Activated CD4-positive, alpha-beta T cell treated with anti-CD3 and anti-CD28 coated beads for 36 hours (primary cell): ENCODE measurements at regions not wholly inside any gene's neighbourhood (a gene's known extent, or its start where the extent isn't known, plus 50 kb on each side); places are given as distances from the start of the nearest gene placed in this dataset.
"Not testable (repeated sequence)": the region's sequence is repeated elsewhere in the genome, so short reads cannot be mapped to it uniquely, and the experiment has no call there.

Source experiments
- ATAC-seq: fragments of 200-7000 bp; cut with Tn5 transposase; one replicate; pipeline ENCODE4 v1.10.0; 2021; ENCODE audit warnings: mild to moderate bottlenecking, moderate library complexity
- CTCF ChIA-PET: fragments of 350-600 bp; sonication (Branson Sonifier 250); formaldehyde crosslinking; loops from one replicate; lab custom pipeline; 2021; ENCODE audit warnings: antibody characterized with exemption; lab: Charles Lee
- POLR2A ChIA-PET: fragments of 350-600 bp; sonication (Branson Sonifier 250); formaldehyde crosslinking; loops from one replicate; lab custom pipeline; 2021; ENCODE audit warnings: antibody characterized with exemption, inconsistent platforms; lab: Charles Lee
- DNase-seq: peaks from one replicate; pipeline ENCODE4 v3.0.0-alpha.2; 2020
- H3K27ac Mint-ChIP-seq: one replicate; pipeline ENCODE4 v1.8.0; 2021; ENCODE audit warnings: mixed read lengths
- H3K27me3 Mint-ChIP-seq: one replicate; pipeline ENCODE4 v1.8.0; 2021; ENCODE audit warnings: mixed read lengths
- H3K36me3 Mint-ChIP-seq: one replicate; pipeline ENCODE4 v1.8.0; 2021; ENCODE audit warnings: low read depth, mixed read lengths
- H3K4me1 Mint-ChIP-seq: one replicate; pipeline ENCODE4 v1.8.0; 2021; ENCODE audit warnings: mixed read lengths
- H3K4me3 Mint-ChIP-seq: one replicate; pipeline ENCODE4 v1.8.0; 2021; ENCODE audit warnings: mild to moderate bottlenecking, moderate library complexity, mixed read lengths
- H3K9me3 Mint-ChIP-seq: one replicate; pipeline ENCODE4 v1.8.0; 2021; ENCODE audit warnings: low read depth, mixed read lengths
- intact Hi-C, 2 experiments: fragments of 100-400 bp; cut with DNase I in 1 of 2; cut with micrococcal nuclease in 1 of 2; formaldehyde crosslinking; loops; one replicate each; pipeline versions ENCODE4 v1.14.2 to v1.15.1; 2022 to 2024; cut with DNase I, micrococcal nuclease

- Mint-ChIP-seq H3K27ac (peak overlapping the region; percentile 48), H3K4me1 (peaks cover 69% of the 10 kb centered on the region), H3K27me3 (no peaks in the 10 kb centered on the region), H3K9me3 (no peaks in the 10 kb centered on the region), H3K4me3 (no peak overlapping the region), H3K36me3 (no peaks in the 10 kb centered on the region)
- intact Hi-C loops = no loop called here
- POLR2A ChIA-PET = no interaction called here
- peak; percentile 66 for DNase-seq
- CTCF ChIA-PET = interaction anchor here (1.0 to 1.2 kb wide), 4 partner anchors 10 to 228 kb away, joined by 3 to 4 read pairs (median 3); partner anchors contain the start of gene TRIB2
- peak; percentile 73 for ATAC-seq
Measured at GRCh38 chr2:12488352-12489318, 228.1 kb upstream of the TRIB2 start.

- Mint-ChIP-seq H3K27me3 (no peaks in the 10 kb centered on the region), H3K9me3 (no peaks in the 10 kb centered on the region), H3K27ac (no peak overlapping the region), H3K4me1 (peaks cover 64% of the 10 kb centered on the region), H3K4me3 (no peak overlapping the region), H3K36me3 (no peaks in the 10 kb centered on the region)
- ATAC-seq (no peak), DNase-seq (no peak)
- ChIA-PET POLR2A (no interaction called here), CTCF (interaction anchor here (0.6 to 1.0 kb wide), 2 partner anchors 103 to 490 kb away, joined by 3 to 4 read pairs; no protein-coding TSS in a partner anchor)
- intact Hi-C loops = no loop called here
Measured at GRCh38 chr2:12490641-12491040, 226.1 kb upstream of the TRIB2 start.

- H3K4me1 Mint-ChIP-seq = peaks cover 64% of the 10 kb centered on the region
- CTCF ChIA-PET, POLR2A ChIA-PET, H3K36me3 Mint-ChIP-seq, ATAC-seq, H3K4me3 Mint-ChIP-seq, DNase-seq, H3K9me3 Mint-ChIP-seq, H3K27me3 Mint-ChIP-seq, intact Hi-C loops, H3K27ac Mint-ChIP-seq: not testable (repeated sequence)
Measured at GRCh38 chr2:12492360-12492759, 224.4 kb upstream of the TRIB2 start.

- DNase-seq (peak; percentile 59), ATAC-seq (peak; percentile 80)
- Mint-ChIP-seq H3K36me3 (no peaks in the 10 kb centered on the region), H3K4me1 (peaks cover 64% of the 10 kb centered on the region), H3K4me3 (no peak overlapping the region), H3K27me3 (no peaks in the 10 kb centered on the region), H3K9me3 (peaks cover 2% of the 10 kb centered on the region), H3K27ac (peak overlapping the region; percentile 26)
- CTCF ChIA-PET = no interaction called here
- POLR2A ChIA-PET = no interaction called here
- intact Hi-C loops = no loop called here
Measured at GRCh38 chr2:12493031-12493513, 223.7 kb upstream of the TRIB2 start.

GRCh38 chr2:12495247-12495868 is 221.4 kb upstream of the TRIB2 start:
- Mint-ChIP-seq H3K27ac (peak overlapping the region; percentile 66), H3K4me3 (no peak overlapping the region), H3K27me3 (no peaks in the 10 kb centered on the region), H3K36me3 (peaks cover 2% of the 10 kb centered on the region), H3K4me1 (peaks cover 69% of the 10 kb centered on the region), H3K9me3 (peaks cover 2% of the 10 kb centered on the region)
- CTCF ChIA-PET = interaction anchor here (0.7 kb wide), 1 partner anchor 9 kb away, joined by 3 read pairs; no protein-coding TSS in a partner anchor
- ATAC-seq (peak; percentile 52), DNase-seq (no peak)
- POLR2A ChIA-PET = no interaction called here
- intact Hi-C loops = no loop called here

GRCh38 chr2:12498286-12498685 is 218.4 kb upstream of the TRIB2 start:
- POLR2A ChIA-PET = no interaction called here
- intact Hi-C loops = no loop called here
- Mint-ChIP-seq H3K4me1 (peaks cover 86% of the 10 kb centered on the region), H3K27me3 (no peaks in the 10 kb centered on the region), H3K36me3 (peaks cover 3% of the 10 kb centered on the region), H3K9me3 (peaks cover 3% of the 10 kb centered on the region), H3K27ac (no peak overlapping the region), H3K4me3 (no peak overlapping the region)
- no peak for DNase-seq
- ATAC-seq = no peak
- CTCF ChIA-PET = interaction anchor here (0.7 to 1.3 kb wide), 2 partner anchors 10 to 433 kb away, joined by 3 read pairs; no protein-coding TSS in a partner anchor

GRCh38 chr2:12498704-12499103 is 218.0 kb upstream of the TRIB2 start:
- H3K4me3 Mint-ChIP-seq = no peak overlapping the region

GRCh38 chr2:12500899-12501298 is 215.8 kb upstream of the TRIB2 start:
- H3K36me3 Mint-ChIP-seq = peaks cover 6% of the 10 kb centered on the region
- peaks cover 94% of the 10 kb centered on the region for H3K4me1 Mint-ChIP-seq
- peaks cover 11% of the 10 kb centered on the region for H3K9me3 Mint-ChIP-seq
- ATAC-seq (no peak), DNase-seq (no peak)
- peak overlapping the region; percentile 25 for H3K27ac Mint-ChIP-seq
- H3K4me3 Mint-ChIP-seq = no peak overlapping the region
- ChIA-PET POLR2A (no interaction called here), CTCF (interaction anchor here (0.6 to 1.1 kb wide), 4 partner anchors 14 to 914 kb away, joined by 3 read pairs; no protein-coding TSS in a partner anchor)
- H3K27me3 Mint-ChIP-seq = no peaks in the 10 kb centered on the region
- intact Hi-C loops = loop anchor here (5.0 kb wide), 5 partner anchors 44 to 749 kb away; partner anchors contain the start of gene TRIB2 (in 1 of the 2)

More at GRCh38 chr2:12498704-12499103, 218.0 kb upstream of the TRIB2 start:
- Mint-ChIP-seq H3K27me3 (no peaks in the 10 kb centered on the region), H3K27ac (no peak overlapping the region), H3K9me3 (peaks cover 5% of the 10 kb centered on the region), H3K4me1 (peaks cover 86% of the 10 kb centered on the region), H3K36me3 (peaks cover 3% of the 10 kb centered on the region)
- ATAC-seq (no peak), DNase-seq (no peak)
- ChIA-PET CTCF (interaction anchor here (0.7 to 1.3 kb wide), 3 partner anchors 10 to 433 kb away, joined by 3 read pairs; no protein-coding TSS in a partner anchor), POLR2A (no interaction called here)
- intact Hi-C loops = no loop called here

- peak; percentile 87 for DNase-seq
- peaks cover 9% of the 10 kb centered on the region for H3K9me3 Mint-ChIP-seq
- H3K27ac Mint-ChIP-seq = peak overlapping the region; percentile 62
- ChIA-PET CTCF (interaction anchor here (0.6 to 1.1 kb wide), 4 partner anchors 15 to 915 kb away, joined by 3 read pairs; no protein-coding TSS in a partner anchor), POLR2A (no interaction called here)
- H3K4me1 Mint-ChIP-seq = peaks cover 94% of the 10 kb centered on the region
- peaks cover 6% of the 10 kb centered on the region for H3K36me3 Mint-ChIP-seq
- H3K27me3 Mint-ChIP-seq = no peaks in the 10 kb centered on the region
- H3K4me3 Mint-ChIP-seq = no peak overlapping the region
- intact Hi-C loops = loop anchor here (2.0 to 5.0 kb wide), 6 partner anchors 44 to 749 kb away; partner anchors contain the start of gene TRIB2 (in 2 of the 2)
- peak; percentile 77 for ATAC-seq
Measured at GRCh38 chr2:12501469-12502158, 215.1 kb upstream of the TRIB2 start.

GRCh38 chr2:12502759-12503158 is 214.0 kb upstream of the TRIB2 start:
- CTCF ChIA-PET = no interaction called here
- peak overlapping the region; percentile 4 for H3K4me3 Mint-ChIP-seq
- peaks cover 6% of the 10 kb centered on the region for H3K36me3 Mint-ChIP-seq
- H3K27ac Mint-ChIP-seq = peak overlapping the region; percentile 79
- POLR2A ChIA-PET = no interaction called here
- peaks cover 9% of the 10 kb centered on the region for H3K9me3 Mint-ChIP-seq
- H3K27me3 Mint-ChIP-seq = no peaks in the 10 kb centered on the region
- peaks cover 97% of the 10 kb centered on the region for H3K4me1 Mint-ChIP-seq
- DNase-seq (peak; percentile 64), ATAC-seq (peak; percentile 17)
- intact Hi-C loops = loop anchor here (1.0 to 5.0 kb wide), 7 partner anchors 45 to 750 kb away; partner anchors contain the start of gene TRIB2 (in 2 of the 2)
